ENCODE measurements at regions not wholly inside any gene's neighbourhood (a gene's known extent, or its start where the extent isn't known, plus 50 kb on each side); places are given as distances from the start of the nearest gene placed in this dataset.
A peak's percentile ranks its signal among the peaks of the same experiment; 100 is the strongest.

DNA sequence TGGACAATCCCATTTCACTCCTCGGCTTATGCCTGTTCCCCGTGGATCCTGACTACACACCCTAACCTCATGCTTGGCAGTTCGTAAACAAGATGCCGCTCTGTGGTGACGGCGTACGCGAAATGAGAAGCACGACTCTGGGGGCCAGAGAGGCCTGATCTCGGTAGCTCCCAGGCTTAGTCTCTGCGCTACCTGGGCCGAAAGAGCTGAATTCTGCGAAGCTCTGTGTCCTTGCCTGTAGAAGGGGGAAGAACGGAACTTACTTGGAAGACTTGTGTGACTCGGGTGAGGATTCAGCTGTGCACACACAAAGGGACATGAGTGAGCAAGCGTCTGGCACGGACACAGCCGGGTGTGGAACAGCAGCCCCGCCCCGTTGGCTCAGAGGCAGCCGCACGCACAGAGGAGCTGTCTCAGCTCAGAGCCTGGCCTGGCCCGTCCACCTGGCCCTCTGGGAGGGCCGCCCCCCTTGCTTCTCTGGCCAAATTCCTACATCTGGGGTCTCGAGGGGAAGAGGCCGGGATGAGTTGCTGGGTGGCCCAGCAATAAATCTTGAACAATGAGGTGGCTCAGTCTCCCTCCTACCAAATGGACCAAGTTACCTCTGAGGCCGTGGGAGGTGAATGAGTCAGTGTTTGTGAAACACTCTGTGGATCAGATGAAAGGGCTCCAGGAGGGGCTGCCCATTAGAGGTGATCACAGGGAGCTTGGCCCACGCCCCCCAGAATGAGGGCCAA, 83.8 kb downstream of the PDGFA start:
- FAIRE-seq, result peak; percentile 87
- DNase-seq (ENCODE audit: insufficient read length, low spot score), result no peak

DNA sequence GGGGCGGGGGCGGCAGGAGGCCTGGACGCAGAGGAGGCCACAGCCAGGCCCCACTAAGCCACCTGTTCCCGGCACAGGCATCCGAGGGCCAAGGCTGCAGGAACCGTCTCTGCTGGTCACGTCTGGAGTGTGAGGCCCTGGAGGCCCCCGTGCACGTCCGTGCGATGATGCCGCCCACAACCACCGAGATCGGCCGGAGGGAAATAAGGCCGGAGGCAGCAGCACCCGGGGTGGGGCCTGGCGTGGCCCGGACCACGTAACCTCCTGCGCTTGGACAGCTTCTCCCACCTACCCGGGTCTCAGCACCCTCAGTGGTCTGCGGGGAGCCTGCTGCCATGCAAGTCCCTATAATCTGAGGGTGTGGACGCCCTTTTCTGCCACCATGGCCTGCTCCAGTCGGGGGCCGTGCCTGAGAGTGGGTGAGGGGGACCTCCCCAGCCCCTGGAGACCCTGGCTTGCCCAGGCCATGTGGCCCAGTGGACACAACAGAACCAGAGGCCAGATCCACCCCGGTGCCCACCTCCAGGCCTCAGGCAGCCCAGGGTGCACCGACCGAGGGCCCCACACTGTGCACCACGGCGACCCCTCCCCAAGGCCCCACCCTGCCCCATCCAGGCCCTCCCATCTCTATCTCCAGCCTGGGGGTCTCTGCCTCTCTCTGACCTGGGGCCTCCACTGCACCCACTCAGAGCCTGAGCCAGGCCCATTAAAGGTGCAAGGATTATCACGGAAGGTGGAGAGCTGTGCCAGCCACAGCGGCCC, 83.1 kb downstream of the PDGFA start:
- DNase-seq (ENCODE audit: insufficient read length, low spot score), result no peak
- FAIRE-seq, result peak; percentile 23

DNA sequence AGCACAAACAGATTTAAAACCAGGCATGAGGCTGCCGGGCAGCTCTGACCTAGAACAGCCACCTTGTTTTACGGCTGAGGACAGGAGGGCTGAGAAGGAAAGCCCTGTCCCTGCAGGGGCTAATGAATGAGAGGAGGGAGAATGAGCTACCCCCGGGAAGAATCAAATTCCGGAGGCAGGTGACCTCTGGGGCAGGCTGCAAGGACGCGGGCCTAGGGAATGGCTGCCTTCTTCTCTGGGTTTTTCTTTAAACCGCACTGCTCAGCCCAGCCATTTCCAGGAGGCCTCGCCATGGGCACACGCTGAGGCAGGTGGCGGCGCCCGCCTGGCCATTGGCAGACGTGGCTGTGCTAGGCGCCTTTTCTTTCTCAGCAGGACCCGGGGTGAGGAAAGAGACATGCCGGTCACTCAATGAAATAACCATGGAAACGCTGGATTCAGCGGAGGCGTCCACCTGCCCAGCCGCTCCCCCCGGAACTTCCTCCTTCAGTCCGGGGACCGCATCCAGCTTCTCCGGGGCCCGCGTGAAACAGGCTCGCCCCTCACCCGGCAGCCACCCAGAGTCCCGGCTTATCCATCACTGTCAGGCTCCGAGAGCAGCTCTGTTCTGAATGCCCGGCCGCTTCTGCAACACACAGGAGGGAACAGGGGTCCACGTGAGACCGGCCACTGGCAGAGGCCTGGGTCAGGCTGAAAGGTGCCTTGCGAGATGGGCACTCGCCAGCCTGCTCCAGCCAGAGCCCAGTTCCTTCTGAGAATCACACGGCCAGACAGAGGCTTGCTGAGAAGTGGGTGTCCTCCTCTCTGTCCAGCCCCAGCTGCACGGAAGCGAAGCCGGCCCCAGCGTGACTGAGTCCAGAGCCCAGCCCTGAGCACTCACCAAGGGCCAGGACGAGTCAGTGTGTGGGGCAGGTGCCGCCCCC, 82.1 kb downstream of the PDGFA start:
- DNase-seq (ENCODE audit: insufficient read length, low spot score) (no peak), FAIRE-seq (no peak)

DNA sequence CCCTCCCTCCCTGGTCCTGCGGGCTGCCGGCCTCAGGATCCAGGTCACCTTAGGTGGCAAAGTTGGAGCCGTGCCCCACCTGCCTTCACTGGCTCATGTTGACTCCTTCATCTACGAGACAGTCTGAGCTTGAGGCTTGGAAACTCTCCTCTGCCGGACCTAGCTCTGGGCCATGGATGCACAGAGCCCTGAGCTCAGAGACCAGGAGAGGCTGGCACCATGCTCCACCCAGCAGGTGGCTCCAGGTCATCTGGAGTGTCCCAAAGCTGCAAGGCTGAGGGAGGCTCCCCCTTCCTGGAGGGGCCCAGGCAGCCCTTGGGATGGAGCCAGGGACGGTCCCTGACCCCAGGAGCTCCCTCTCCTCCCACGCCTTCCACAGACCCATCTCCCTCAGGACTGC, 81.3 kb downstream of the PDGFA start:
- DNase-seq (ENCODE audit: insufficient read length, low spot score) (no peak), FAIRE-seq (no peak)

- FAIRE-seq (peak; percentile 23), DNase-seq (ENCODE audit: insufficient read length, low spot score) (no peak)
Observed at GRCh38 chr7:438916-439315, 80.7 kb downstream of the PDGFA start.

DNA sequence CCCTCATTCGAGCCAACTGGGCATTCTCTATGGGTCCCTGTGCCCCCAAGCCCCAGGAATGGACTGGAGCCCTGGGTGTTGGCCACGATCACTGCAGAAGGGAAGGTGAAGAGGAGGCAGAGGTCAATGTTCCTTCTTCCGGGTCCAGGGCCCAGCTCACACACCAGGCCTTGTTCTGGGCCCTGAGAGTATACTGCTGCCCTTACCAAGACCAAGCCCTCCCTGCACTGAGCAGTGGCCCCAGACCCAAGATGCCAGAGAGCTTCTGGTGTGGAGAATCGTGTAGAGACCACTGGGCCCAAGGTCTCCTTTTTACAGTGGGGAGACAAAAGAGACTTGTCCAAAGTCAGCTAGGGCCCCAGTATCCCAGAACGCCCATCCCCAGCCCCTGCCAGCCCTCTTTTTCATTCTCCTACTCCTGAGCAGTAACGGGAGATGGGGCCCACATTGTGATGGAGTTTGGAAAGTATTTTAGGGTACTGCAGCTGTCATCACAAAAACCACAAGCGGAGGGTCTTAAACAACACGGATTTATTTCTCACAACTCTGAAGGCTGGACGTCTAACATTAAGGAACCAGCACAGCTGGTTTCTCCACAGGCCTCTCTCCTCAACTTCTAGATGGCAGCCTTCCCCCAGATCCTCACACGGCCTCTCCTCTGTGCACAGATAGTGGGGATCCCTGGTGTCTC, 79.4 kb downstream of the PDGFA start:
- no peak for FAIRE-seq

GRCh38 chr7:441684-442421, 77.8 kb downstream of the PDGFA start:
- FAIRE-seq, result no peak
- no peak for DNase-seq (ENCODE audit: insufficient read length, low spot score)

More for the DNA sequence above, 79.4 kb downstream of the PDGFA start:
- DNase-seq (ENCODE audit: insufficient read length, low spot score), result no peak

GRCh38 chr7:442457-442856, 77.2 kb downstream of the PDGFA start:
- no peak for FAIRE-seq

GRCh38 chr7:443279-443833, 76.3 kb downstream of the PDGFA start:
- FAIRE-seq, result no peak

More at GRCh38 chr7:442457-442856, 77.2 kb downstream of the PDGFA start:
- DNase-seq (ENCODE audit: insufficient read length, low spot score), result no peak

GRCh38 chr7:444606-445005, 75.0 kb downstream of the PDGFA start:
- DNase-seq (ENCODE audit: insufficient read length, low spot score), result no peak
- no peak for FAIRE-seq

More at GRCh38 chr7:443279-443833, 76.3 kb downstream of the PDGFA start:
- no peak for DNase-seq (ENCODE audit: insufficient read length, low spot score)

GRCh38 chr7:445020-445419, 74.6 kb downstream of the PDGFA start:
- DNase-seq (ENCODE audit: insufficient read length, low spot score) (no peak), FAIRE-seq (no peak)

DNA sequence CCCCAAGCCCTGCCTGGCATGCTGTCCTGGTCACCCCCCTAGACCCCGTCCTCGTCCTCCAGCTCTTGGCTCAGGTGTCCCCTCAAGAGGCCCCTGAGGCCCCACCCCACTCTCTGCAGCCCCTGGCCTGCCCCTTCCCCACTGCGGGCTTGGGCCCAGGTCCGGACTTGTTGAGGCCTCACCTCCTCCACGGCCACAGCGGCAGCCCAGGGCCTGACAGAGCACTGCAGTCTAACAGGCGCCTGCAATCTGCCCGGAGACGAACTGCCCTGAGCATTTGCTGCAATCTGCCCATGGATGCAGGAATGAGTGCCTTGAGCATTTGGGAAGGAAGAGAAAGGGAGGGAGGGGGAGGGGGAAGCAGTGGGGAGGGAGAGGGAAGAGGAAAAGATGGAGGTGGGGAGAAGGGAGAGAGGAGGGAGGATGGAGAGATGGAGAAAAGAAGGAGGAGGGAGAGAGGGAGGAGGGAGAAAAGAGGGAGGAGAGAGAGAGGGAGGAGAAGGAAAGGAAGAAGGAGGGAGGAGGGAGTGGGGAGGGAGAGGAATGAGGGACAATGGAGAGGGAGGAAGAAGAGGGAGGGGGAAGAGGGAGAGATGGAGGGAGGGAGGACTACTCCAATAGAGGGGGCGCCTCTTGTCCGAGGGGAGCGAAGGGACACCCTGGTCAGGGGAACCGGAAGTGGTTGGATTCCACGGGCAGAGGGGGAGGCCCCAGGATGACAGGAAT, 73.9 kb downstream of the PDGFA start:
- FAIRE-seq, result no peak
- no peak for DNase-seq (ENCODE audit: insufficient read length, low spot score)

DNA sequence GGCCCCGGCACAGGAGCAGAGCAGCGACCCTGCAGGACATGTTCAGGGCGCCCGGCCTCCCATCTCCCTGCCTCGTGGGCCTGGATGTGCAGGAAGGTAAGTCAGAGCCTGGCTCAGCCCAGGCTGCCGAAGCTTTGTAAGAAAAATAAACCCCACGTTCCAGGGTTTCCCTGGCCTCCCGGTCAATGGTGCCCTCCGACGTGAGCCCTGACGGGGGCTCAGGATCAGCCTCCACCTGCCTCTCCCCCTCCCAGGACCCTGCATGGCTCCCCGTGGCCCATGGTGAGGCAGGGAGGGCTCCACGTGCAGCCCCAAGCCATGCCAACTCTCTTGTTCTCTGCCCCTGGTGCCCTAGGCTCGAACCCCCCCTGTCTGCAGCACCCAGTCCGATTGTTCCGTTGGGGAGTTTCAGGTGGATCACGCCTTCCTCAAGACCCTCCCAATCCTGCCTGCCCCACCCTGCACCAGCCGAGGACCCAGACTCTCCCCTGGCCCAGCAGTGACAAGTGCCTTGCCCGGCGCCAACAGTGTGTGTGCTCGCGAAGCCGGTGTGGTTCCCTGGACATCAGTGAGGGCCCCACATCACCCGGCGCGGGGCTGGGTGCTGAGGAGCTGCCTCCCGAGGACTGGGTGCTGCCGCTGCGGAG, 73.2 kb downstream of the PDGFA start:
- no peak for FAIRE-seq
- DNase-seq (ENCODE audit: insufficient read length, low spot score), result no peak

Data from HTR-8/SVneo (cell line).